ENCODE measurements at regions not wholly inside any gene's neighbourhood (a gene's known extent, or its start where the extent isn't known, plus 50 kb on each side); places are given as distances from the start of the nearest gene placed in this dataset.
"Not testable (repeated sequence)": the region's sequence is repeated elsewhere in the genome, so short reads cannot be mapped to it uniquely, and the experiment has no call there.

GRCh38 chr16:26457882-26458281, 608.8 kb upstream of the C16orf82 start:
- H3K27ac ChIP-seq (ENCODE audit: low read length), result no peak overlapping the region
- H3K4me1 ChIP-seq (ENCODE audit: low read length), result no peaks in the 10 kb centered on the region
- peaks cover 5% of the 10 kb centered on the region for H3K9me3 ChIP-seq (ENCODE audit: low read length)
- H3K9ac ChIP-seq (ENCODE audit: low read length), result no peak overlapping the region
- H3K4me2 ChIP-seq (ENCODE audit: low read depth, low read length, poor library complexity, severe bottlenecking), result no peak overlapping the region
- no peaks in the 10 kb centered on the region for H4K20me1 ChIP-seq (ENCODE audit: insufficient read depth, low read depth, low read length)
- DNase-seq, result no peak
- H3K9me2 ChIP-seq (replicated peaks; ENCODE audit: insufficient read depth, low read length), result no peaks in the 10 kb centered on the region
- no peaks in the 10 kb centered on the region for H3K27me3 ChIP-seq (ENCODE audit: low read length)
- no peaks in the 10 kb centered on the region for H3K36me3 ChIP-seq (ENCODE audit: insufficient read depth, low read length)
- no peaks in the 10 kb centered on the region for H3K79me2 ChIP-seq (ENCODE audit: low read length)
- H3K4me3 ChIP-seq (ENCODE audit: low read length), result no peak overlapping the region
- H2AFZ ChIP-seq (ENCODE audit: low read length), result no peak overlapping the region

GRCh38 chr16:26464576-26465266, 602.0 kb upstream of the C16orf82 start:
- Histone ChIP-seq H3K27me3 (ENCODE audit: low read length) (no peaks in the 10 kb centered on the region), H2AFZ (ENCODE audit: low read length) (no peak overlapping the region), H3K9me2 (replicated peaks; ENCODE audit: insufficient read depth, low read length) (no peaks in the 10 kb centered on the region), H3K4me2 (ENCODE audit: low read depth, low read length, poor library complexity, severe bottlenecking) (no peak overlapping the region), H3K4me1 (ENCODE audit: low read length) (no peaks in the 10 kb centered on the region), H3K4me3 (ENCODE audit: low read length) (no peak overlapping the region), H3K9ac (ENCODE audit: low read length) (no peak overlapping the region), H3K9me3 (ENCODE audit: low read length) (no peaks in the 10 kb centered on the region), H3K27ac (ENCODE audit: low read length) (no peak overlapping the region), H3K79me2 (ENCODE audit: low read length) (no peaks in the 10 kb centered on the region), H4K20me1 (ENCODE audit: insufficient read depth, low read depth, low read length) (no peaks in the 10 kb centered on the region), H3K36me3 (ENCODE audit: insufficient read depth, low read length) (no peaks in the 10 kb centered on the region)
- no peak for DNase-seq

GRCh38 chr16:26474405-26474804, 592.3 kb upstream of the C16orf82 start:
- H3K27me3 ChIP-seq (ENCODE audit: low read length); H4K20me1 ChIP-seq (ENCODE audit: insufficient read depth, low read depth, low read length); H3K4me3 ChIP-seq (ENCODE audit: low read length); DNase-seq; H3K9ac ChIP-seq (ENCODE audit: low read length); H3K79me2 ChIP-seq (ENCODE audit: low read length); H3K27ac ChIP-seq (ENCODE audit: low read length); H3K9me2 ChIP-seq (replicated peaks; ENCODE audit: insufficient read depth, low read length); H3K4me1 ChIP-seq (ENCODE audit: low read length); H2AFZ ChIP-seq (ENCODE audit: low read length); H3K4me2 ChIP-seq (ENCODE audit: low read depth, low read length, poor library complexity, severe bottlenecking); H3K36me3 ChIP-seq (ENCODE audit: insufficient read depth, low read length): not testable (repeated sequence)
- peaks cover 12% of the 10 kb centered on the region for H3K9me3 ChIP-seq (ENCODE audit: low read length)

GRCh38 chr16:26475596-26475995, 591.1 kb upstream of the C16orf82 start:
- no peak overlapping the region for H3K9ac ChIP-seq (ENCODE audit: low read length)
- H3K27me3 ChIP-seq (ENCODE audit: low read length), result no peaks in the 10 kb centered on the region
- no peaks in the 10 kb centered on the region for H3K79me2 ChIP-seq (ENCODE audit: low read length)
- H3K4me2 ChIP-seq (ENCODE audit: low read depth, low read length, poor library complexity, severe bottlenecking), result no peak overlapping the region
- peaks cover 12% of the 10 kb centered on the region for H3K9me3 ChIP-seq (ENCODE audit: low read length)
- H3K4me3 ChIP-seq (ENCODE audit: low read length), result no peak overlapping the region
- no peak for DNase-seq
- no peaks in the 10 kb centered on the region for H3K36me3 ChIP-seq (ENCODE audit: insufficient read depth, low read length)
- no peak overlapping the region for H3K27ac ChIP-seq (ENCODE audit: low read length)
- H2AFZ ChIP-seq (ENCODE audit: low read length), result no peak overlapping the region
- no peaks in the 10 kb centered on the region for H3K4me1 ChIP-seq (ENCODE audit: low read length)
- H4K20me1 ChIP-seq (ENCODE audit: insufficient read depth, low read depth, low read length), result no peaks in the 10 kb centered on the region
- H3K9me2 ChIP-seq (replicated peaks; ENCODE audit: insufficient read depth, low read length), result no peaks in the 10 kb centered on the region

GRCh38 chr16:26491101-26491670, 575.5 kb upstream of the C16orf82 start:
- Histone ChIP-seq H3K79me2 (ENCODE audit: low read length) (no peaks in the 10 kb centered on the region), H3K4me2 (ENCODE audit: low read depth, low read length, poor library complexity, severe bottlenecking) (no peak overlapping the region)
- no peak for DNase-seq

GRCh38 chr16:26491962-26492361, 574.8 kb upstream of the C16orf82 start:
- no peak overlapping the region for H3K9ac ChIP-seq (ENCODE audit: low read length)
- no peak overlapping the region for H3K4me2 ChIP-seq (ENCODE audit: low read depth, low read length, poor library complexity, severe bottlenecking)
- no peak for DNase-seq
- H3K27me3 ChIP-seq (ENCODE audit: low read length), result no peaks in the 10 kb centered on the region
- no peaks in the 10 kb centered on the region for H3K9me3 ChIP-seq (ENCODE audit: low read length)
- H2AFZ ChIP-seq (ENCODE audit: low read length), result no peak overlapping the region
- H4K20me1 ChIP-seq (ENCODE audit: insufficient read depth, low read depth, low read length), result no peaks in the 10 kb centered on the region
- H3K4me1 ChIP-seq (ENCODE audit: low read length), result no peaks in the 10 kb centered on the region
- no peaks in the 10 kb centered on the region for H3K36me3 ChIP-seq (ENCODE audit: insufficient read depth, low read length)
- no peaks in the 10 kb centered on the region for H3K79me2 ChIP-seq (ENCODE audit: low read length)
- H3K9me2 ChIP-seq (replicated peaks; ENCODE audit: insufficient read depth, low read length), result no peaks in the 10 kb centered on the region
- no peak overlapping the region for H3K27ac ChIP-seq (ENCODE audit: low read length)
- no peak overlapping the region for H3K4me3 ChIP-seq (ENCODE audit: low read length)

More at GRCh38 chr16:26491101-26491670, 575.5 kb upstream of the C16orf82 start:
- Histone ChIP-seq H3K27me3 (ENCODE audit: low read length) (no peaks in the 10 kb centered on the region), H3K4me3 (ENCODE audit: low read length) (no peak overlapping the region), H4K20me1 (ENCODE audit: insufficient read depth, low read depth, low read length) (no peaks in the 10 kb centered on the region), H3K9me2 (replicated peaks; ENCODE audit: insufficient read depth, low read length) (no peaks in the 10 kb centered on the region), H3K4me1 (ENCODE audit: low read length) (no peaks in the 10 kb centered on the region), H3K27ac (ENCODE audit: low read length) (no peak overlapping the region), H3K36me3 (ENCODE audit: insufficient read depth, low read length) (no peaks in the 10 kb centered on the region), H3K9me3 (ENCODE audit: low read length) (no peaks in the 10 kb centered on the region), H3K9ac (ENCODE audit: low read length) (no peak overlapping the region), H2AFZ (ENCODE audit: low read length) (no peak overlapping the region)

DNA sequence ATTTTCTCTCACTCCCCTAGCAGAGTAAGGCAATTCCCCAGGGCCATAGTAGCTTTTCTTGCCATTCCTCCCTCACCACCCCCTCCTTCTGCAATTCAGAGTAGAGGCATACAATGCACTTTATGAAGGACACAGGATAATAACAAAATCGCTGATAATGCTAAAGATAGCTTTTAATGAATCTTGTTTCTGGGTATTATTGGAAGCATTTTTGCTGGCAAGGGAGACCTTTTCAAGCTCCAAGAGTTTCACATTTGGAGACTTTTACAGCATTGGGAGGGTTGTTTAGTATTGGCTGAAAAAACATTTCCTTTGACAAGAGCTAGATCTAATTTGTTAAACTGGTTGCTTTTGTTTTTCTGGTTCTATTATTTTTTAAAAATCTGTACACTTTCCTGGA, 573.0 kb upstream of the C16orf82 start:
- H3K27ac ChIP-seq (ENCODE audit: low read length), result no peak overlapping the region
- H3K9ac ChIP-seq (ENCODE audit: low read length), result no peak overlapping the region
- no peak for DNase-seq
- no peaks in the 10 kb centered on the region for H3K79me2 ChIP-seq (ENCODE audit: low read length)
- no peak overlapping the region for H3K4me2 ChIP-seq (ENCODE audit: low read depth, low read length, poor library complexity, severe bottlenecking)
- no peak overlapping the region for H2AFZ ChIP-seq (ENCODE audit: low read length)
- H3K36me3 ChIP-seq (ENCODE audit: insufficient read depth, low read length), result no peaks in the 10 kb centered on the region
- H3K9me3 ChIP-seq (ENCODE audit: low read length), result no peaks in the 10 kb centered on the region
- H4K20me1 ChIP-seq (ENCODE audit: insufficient read depth, low read depth, low read length), result no peaks in the 10 kb centered on the region
- no peaks in the 10 kb centered on the region for H3K4me1 ChIP-seq (ENCODE audit: low read length)
- no peaks in the 10 kb centered on the region for H3K27me3 ChIP-seq (ENCODE audit: low read length)
- no peaks in the 10 kb centered on the region for H3K9me2 ChIP-seq (replicated peaks; ENCODE audit: insufficient read depth, low read length)
- H3K4me3 ChIP-seq (ENCODE audit: low read length), result no peak overlapping the region

DNA sequence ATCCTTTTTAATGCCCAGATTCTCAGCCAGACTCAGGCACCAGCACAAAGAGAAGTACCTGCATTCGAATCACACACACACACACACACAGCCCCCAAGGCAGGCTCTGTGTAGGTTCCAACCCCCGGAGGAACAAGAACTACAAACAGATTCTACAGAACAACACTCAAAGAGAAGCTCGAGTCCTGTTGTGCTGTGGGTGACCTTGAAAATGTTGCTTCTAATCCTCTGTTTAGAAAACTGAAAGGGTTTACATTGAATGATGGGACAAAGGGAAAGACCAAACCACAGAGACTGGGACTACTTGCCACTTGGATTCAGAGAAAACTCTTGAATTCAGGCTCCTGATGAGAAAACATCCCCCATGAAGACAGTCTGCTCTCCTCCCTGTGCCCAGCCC, 568.8 kb upstream of the C16orf82 start:
- no peaks in the 10 kb centered on the region for H3K36me3 ChIP-seq (ENCODE audit: insufficient read depth, low read length)
- no peak overlapping the region for H3K4me3 ChIP-seq (ENCODE audit: low read length)
- no peak overlapping the region for H3K27ac ChIP-seq (ENCODE audit: low read length)
- no peaks in the 10 kb centered on the region for H3K9me3 ChIP-seq (ENCODE audit: low read length)
- no peak overlapping the region for H3K9ac ChIP-seq (ENCODE audit: low read length)
- H3K79me2 ChIP-seq (ENCODE audit: low read length), result no peaks in the 10 kb centered on the region
- no peak for DNase-seq
- no peaks in the 10 kb centered on the region for H3K9me2 ChIP-seq (replicated peaks; ENCODE audit: insufficient read depth, low read length)
- no peaks in the 10 kb centered on the region for H4K20me1 ChIP-seq (ENCODE audit: insufficient read depth, low read depth, low read length)
- H3K27me3 ChIP-seq (ENCODE audit: low read length), result no peaks in the 10 kb centered on the region
- no peaks in the 10 kb centered on the region for H3K4me1 ChIP-seq (ENCODE audit: low read length)
- no peak overlapping the region for H3K4me2 ChIP-seq (ENCODE audit: low read depth, low read length, poor library complexity, severe bottlenecking)
- no peak overlapping the region for H2AFZ ChIP-seq (ENCODE audit: low read length)

Measured in Karpas-422 (cell line).